Stomach (tissue), 8 donors: ENCODE measurements at regions not wholly inside any gene's neighbourhood (a gene's known extent, or its start where the extent isn't known, plus 50 kb on each side); places are given as distances from the start of the nearest gene placed in this dataset.

Experiments
- DNase-seq, 2 donors: peaks; one replicate each; pipeline versions ENCODE4 v3.0.0 to v3.0.0-alpha.2; 2013 to 2019
- H3K27ac ChIP-seq, 5 donors: fragments of 200-600 bp in 4 of 5; sonication (generic) in 4 of 5; one replicate each; pipeline ENCODE4 v1.5.1; 2013 to 2019; ENCODE audit warnings: mild to moderate bottlenecking in 1 of 5, moderate library complexity in 1 of 5
- H3K27me3 ChIP-seq, 3 donors: fragments of 200-600 bp; sonication (generic); one replicate each; pipeline ENCODE4 v1.5.1; 2017 to 2019; ENCODE audit warnings: mixed run types in 1 of 3
- H3K36me3 ChIP-seq, 4 donors: fragments of 200-600 bp; sonication (generic); 1 replicate in 3 of 4; 2 replicates in 1 of 4; pipeline ENCODE4 v1.5.1; 2016 to 2019
- H3K4me1 ChIP-seq, 4 donors: fragments of 200-600 bp; sonication (generic); one replicate each; pipeline ENCODE4 v1.5.1; 2016 to 2019
- H3K4me3 ChIP-seq, 4 donors: fragments of 200-600 bp; sonication (generic) in 3 of 4; one replicate each; pipeline ENCODE4 v1.5.1; 2016 to 2019; ENCODE audit warnings: mild to moderate bottlenecking in 1 of 4
- H3K9me3 ChIP-seq, 4 donors: fragments of 200-600 bp; sonication (generic); one replicate each; pipeline ENCODE4 v1.5.1; 2016 to 2019
- EP300 ChIP-seq: sonication (generic); formaldehyde crosslinking; IDR thresholded peaks from one replicate; pipeline ENCODE4 v1.6.1; 2017; ENCODE audit warnings: antibody characterized with exemption
- POLR2A ChIP-seq, 4 donors: fragments of 450-650 bp; IDR thresholded peaks; one replicate each; pipeline ENCODE4 v1.6.1; 2016; ENCODE audit warnings: antibody characterized with exemption in 4 of 4, control low read depth in 2 of 4, mild to moderate bottlenecking in 1 of 4, moderate library complexity in 1 of 4
- POLR2AphosphoS5 ChIP-seq, 3 donors: sonication (generic); formaldehyde crosslinking; IDR thresholded peaks; one replicate each; pipeline ENCODE4 v1.6.1; 2016; ENCODE audit warnings: antibody characterized with exemption in 3 of 3
- WGBS, 5 donors: extraction: QIAGEN DNeasy Blood & Tissue Kit in 3 of 5; methylation state at CpG; one replicate each; pipeline versions ENCODE4 v1.1.5 to v1.1.7; 2013 to 2018; 5-methylcytosine and 5-hydroxymethylcytosine counted together
- intact Hi-C: fragments of 100-400 bp; cut with DNase I; formaldehyde crosslinking; loops from one replicate; pipeline ENCODE4 v1.15.1; 2023; ENCODE audit warnings: low total_unique reads
- TF ChIP-seq, protein P1 (sequence below), 7 experiments: fragments of 450-650 bp in 4 of 7; fragments of 200-600 bp in 3 of 7; sonication (generic) in 3 of 7; IDR thresholded peaks; one replicate each; pipeline ENCODE4 v1.5.1; 2016 to 2019; ENCODE audit warnings: antibody characterized with exemption in 7 of 7, control low read depth in 2 of 7, mild to moderate bottlenecking in 1 of 7
- donor health status: healthy with polysubstance abuse.
- donor health status: Bipolar disorder and iron deficiency.
- donor health status: healthy.

DNA sequence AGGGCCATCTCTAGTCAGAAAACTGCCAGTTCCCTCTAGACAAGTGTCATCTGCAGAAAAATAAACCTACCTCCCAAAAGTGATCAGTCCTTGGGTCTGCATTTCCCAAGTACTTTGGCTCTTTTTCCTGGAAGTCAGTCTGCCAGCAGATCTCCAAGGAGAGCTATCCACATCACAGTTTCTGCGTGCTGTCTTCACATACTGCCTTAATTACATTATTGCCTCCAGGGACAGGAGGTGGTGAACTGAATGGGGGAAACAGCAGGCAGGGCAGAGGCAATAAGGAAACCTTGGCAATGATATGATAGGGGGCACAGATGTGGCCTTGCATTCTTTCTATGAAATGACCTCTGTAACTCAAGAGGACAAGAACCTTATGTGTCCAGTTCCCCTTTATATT lies 105.9 kb upstream of the SIX2 start:
- intact Hi-C loops: no loop called here
- TF ChIP-seq POLR2A (IDR thresholded peaks at IDR 0.05) (no peak), EP300 (no peak), POLR2AphosphoS5 (IDR thresholded peaks at IDR 0.05) (no peak)
- TF ChIP-seq, protein P1, sequence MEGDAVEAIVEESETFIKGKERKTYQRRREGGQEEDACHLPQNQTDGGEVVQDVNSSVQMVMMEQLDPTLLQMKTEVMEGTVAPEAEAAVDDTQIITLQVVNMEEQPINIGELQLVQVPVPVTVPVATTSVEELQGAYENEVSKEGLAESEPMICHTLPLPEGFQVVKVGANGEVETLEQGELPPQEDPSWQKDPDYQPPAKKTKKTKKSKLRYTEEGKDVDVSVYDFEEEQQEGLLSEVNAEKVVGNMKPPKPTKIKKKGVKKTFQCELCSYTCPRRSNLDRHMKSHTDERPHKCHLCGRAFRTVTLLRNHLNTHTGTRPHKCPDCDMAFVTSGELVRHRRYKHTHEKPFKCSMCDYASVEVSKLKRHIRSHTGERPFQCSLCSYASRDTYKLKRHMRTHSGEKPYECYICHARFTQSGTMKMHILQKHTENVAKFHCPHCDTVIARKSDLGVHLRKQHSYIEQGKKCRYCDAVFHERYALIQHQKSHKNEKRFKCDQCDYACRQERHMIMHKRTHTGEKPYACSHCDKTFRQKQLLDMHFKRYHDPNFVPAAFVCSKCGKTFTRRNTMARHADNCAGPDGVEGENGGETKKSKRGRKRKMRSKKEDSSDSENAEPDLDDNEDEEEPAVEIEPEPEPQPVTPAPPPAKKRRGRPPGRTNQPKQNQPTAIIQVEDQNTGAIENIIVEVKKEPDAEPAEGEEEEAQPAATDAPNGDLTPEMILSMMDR (IDR thresholded peaks at IDR 0.05): no peak
- H3K4me1 ChIP-seq: no peaks in the 10 kb centered on the region
- no peak overlapping the region for H3K27ac ChIP-seq
- DNase-seq: no peak
- no peak overlapping the region for H3K4me3 ChIP-seq
- WGBS, 5 donors: 67 to 100% (median 86%) methylated on average over 1 of the region's 1 CpG
- no peaks in the 10 kb centered on the region for H3K27me3 ChIP-seq
- no peaks in the 10 kb centered on the region for H3K36me3 ChIP-seq
- no peaks in the 10 kb centered on the region for H3K9me3 ChIP-seq

DNA sequence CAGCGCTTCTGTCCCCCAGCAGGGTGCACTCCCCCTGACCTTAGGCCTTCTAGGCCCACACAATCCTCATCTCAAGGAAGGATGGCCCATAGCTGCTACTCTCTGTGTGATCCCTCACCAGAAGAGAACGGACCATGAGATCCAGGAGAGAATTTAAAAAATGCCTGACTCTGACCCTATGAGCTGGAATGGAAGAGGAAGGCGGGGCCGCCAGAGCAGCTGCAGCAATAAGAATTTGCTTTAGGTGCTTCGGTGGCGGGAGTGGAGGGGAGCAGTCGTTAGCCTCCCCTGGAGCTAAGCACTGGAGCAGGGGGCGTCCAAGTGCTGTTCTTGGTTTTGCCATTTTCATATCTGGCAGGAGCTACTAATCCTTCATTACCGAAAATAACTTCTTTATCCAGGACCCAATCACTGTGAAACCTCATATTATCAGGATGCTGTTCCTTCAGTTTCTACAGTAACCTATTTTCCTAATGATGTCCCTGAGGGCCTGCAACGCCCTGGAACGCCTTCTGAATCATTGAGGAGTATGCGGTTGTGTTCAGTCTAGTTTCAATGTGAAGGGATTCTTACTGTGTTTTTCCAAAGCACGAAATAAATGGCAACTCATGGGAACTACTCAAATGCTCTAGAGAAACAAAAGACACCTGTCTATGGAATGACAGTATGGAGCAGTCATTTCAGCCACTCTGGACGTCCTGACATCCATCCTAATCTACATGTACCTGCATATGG lies 105.1 kb upstream of the SIX2 start:
- 84 to 90% (median 89%) methylated on average over 14 of the region's 14 CpGs for WGBS, 5 donors
- no peaks in the 10 kb centered on the region for H3K27me3 ChIP-seq
- H3K9me3 ChIP-seq: no peaks in the 10 kb centered on the region
- intact Hi-C loops: no loop called here
- TF ChIP-seq POLR2A (IDR thresholded peaks at IDR 0.05) (no peak), EP300 (no peak), POLR2AphosphoS5 (IDR thresholded peaks at IDR 0.05) (no peak)
- TF ChIP-seq, protein P1 (IDR thresholded peaks at IDR 0.05): no peak
- H3K4me1 ChIP-seq: no peaks in the 10 kb centered on the region
- no peaks in the 10 kb centered on the region for H3K36me3 ChIP-seq
- no peak overlapping the region for H3K4me3 ChIP-seq
- H3K27ac ChIP-seq: no peak overlapping the region
- DNase-seq: no peak

DNA sequence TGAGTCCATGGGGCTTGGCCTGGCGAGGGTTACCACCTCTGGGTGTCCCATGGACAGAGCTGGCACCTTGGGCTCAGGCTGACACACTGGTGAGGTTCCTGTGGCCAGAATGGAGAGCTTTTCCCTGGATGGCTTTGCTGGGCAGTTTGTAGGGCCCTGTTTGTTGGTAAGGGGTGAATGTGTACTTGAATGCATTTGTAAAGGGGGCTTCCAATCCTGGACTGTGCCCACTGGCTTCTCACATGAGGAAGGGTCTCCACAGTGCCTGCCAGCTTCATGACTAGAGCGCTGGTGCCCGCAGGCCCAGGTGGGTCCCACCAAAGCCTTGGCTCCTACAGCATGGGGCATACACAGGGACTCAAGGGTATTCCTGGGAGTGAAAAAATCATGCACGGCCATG lies 103.5 kb upstream of the SIX2 start:
- no peak for DNase-seq
- no peaks in the 10 kb centered on the region for H3K4me1 ChIP-seq
- H3K9me3 ChIP-seq: no peaks in the 10 kb centered on the region
- H3K4me3 ChIP-seq: no peak overlapping the region
- intact Hi-C loops: no loop called here
- WGBS, 5 donors: 90 to 95% (median 92%) methylated on average over 2 to 4 of the region's 4 CpGs
- H3K36me3 ChIP-seq: no peaks in the 10 kb centered on the region
- no peaks in the 10 kb centered on the region for H3K27me3 ChIP-seq
- TF ChIP-seq EP300: no peak
- TF ChIP-seq, protein P1 (IDR thresholded peaks at IDR 0.05): no peak
- no peak for TF ChIP-seq POLR2AphosphoS5 (IDR thresholded peaks at IDR 0.05)
- TF ChIP-seq POLR2A (IDR thresholded peaks at IDR 0.05): no peak
- H3K27ac ChIP-seq: no peak overlapping the region

DNA sequence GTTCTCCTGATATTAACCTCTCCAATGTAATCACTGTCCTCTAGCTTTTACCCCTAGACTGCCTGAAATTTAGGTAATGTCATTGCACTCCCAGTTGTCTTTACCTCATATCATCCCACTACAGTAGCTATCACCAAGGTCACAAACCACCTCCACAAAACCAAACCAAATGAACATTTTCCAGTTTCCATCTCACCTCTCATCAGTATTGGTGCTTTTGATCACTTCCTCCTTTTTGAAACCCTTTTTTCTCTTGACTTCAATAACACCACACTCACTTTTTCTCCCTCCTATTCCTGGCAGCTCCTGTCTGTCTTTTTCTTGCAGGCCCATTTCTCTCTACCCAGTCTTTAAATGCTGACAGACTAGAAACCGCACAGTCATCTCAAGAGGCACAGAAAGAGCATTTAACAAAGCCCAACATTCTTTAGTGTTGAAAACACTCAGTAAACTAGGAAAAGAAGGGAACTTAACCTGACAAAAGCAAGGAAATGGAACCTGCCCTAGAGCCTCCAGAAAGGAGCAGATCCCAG lies 95.9 kb upstream of the SIX2 start:
- intact Hi-C loops: no loop called here
- Histone ChIP-seq H3K27me3 (peaks cover 0 to 10% (median 5%) of the 10 kb centered on the region in 3 donors), H3K36me3 (no peaks in the 10 kb centered on the region), H3K9me3 (no peaks in the 10 kb centered on the region), H3K4me1 (no peaks in the 10 kb centered on the region), H3K4me3 (no peak overlapping the region), H3K27ac (no peak overlapping the region)
- no peak for TF ChIP-seq EP300
- TF ChIP-seq, protein P1 (IDR thresholded peaks at IDR 0.05): no peak
- no peak for TF ChIP-seq POLR2AphosphoS5 (IDR thresholded peaks at IDR 0.05)
- TF ChIP-seq POLR2A (IDR thresholded peaks at IDR 0.05): no peak
- no peak for DNase-seq
- 83 to 88% (median 83%) methylated on average over 1 of the region's 1 CpG for WGBS, 5 donors
